HG02678 (cell line): ENCODE measurements at regions not wholly inside any gene's neighbourhood (a gene's known extent, or its start where the extent isn't known, plus 50 kb on each side); places are given as distances from the start of the nearest gene placed in this dataset.
"Not testable (repeated sequence)": the region's sequence is repeated elsewhere in the genome, so short reads cannot be mapped to it uniquely, and the experiment has no call there.

ENCODE experiments used
- ATAC-seq: cut with Tn5 transposase; IDR thresholded peaks from one replicate; pipeline ENCODE4 v1.9.1; 2021; ENCODE audit warnings: mild to moderate bottlenecking, moderate library complexity; ENCODE audit not compliant: unreplicated experiment

- no peak for ATAC-seq
Observed at GRCh38 chr3:87796843-87797185, 262.0 kb downstream of the CGGBP1 start.

- ATAC-seq = no peak
Observed at GRCh38 chr3:87796137-87796842, 262.5 kb downstream of the CGGBP1 start.

GRCh38 chr3:87795701-87796100 lies 263.1 kb downstream of the CGGBP1 start:
- ATAC-seq = no peak

GRCh38 chr3:87793337-87793877 lies 265.4 kb downstream of the CGGBP1 start:
- no peak for ATAC-seq

- no peak for ATAC-seq
Observed at GRCh38 chr3:87792534-87793336, 266.1 kb downstream of the CGGBP1 start, which contains the start of gene HTR1F. HTR1F (plus strand) TSS chr3:87792706.

- ATAC-seq = no peak
Observed at GRCh38 chr3:87792198-87792533, 266.6 kb downstream of the CGGBP1 start.

GRCh38 chr3:87791248-87792027 lies 267.4 kb downstream of the CGGBP1 start:
- ATAC-seq = no peak

GRCh38 chr3:87789049-87789448 lies 269.8 kb downstream of the CGGBP1 start:
- ATAC-seq = not testable (repeated sequence)

GRCh38 chr3:87788516-87788915 lies 270.3 kb downstream of the CGGBP1 start:
- ATAC-seq = no peak

GRCh38 chr3:87780811-87781210 lies 278.0 kb downstream of the CGGBP1 start:
- no peak for ATAC-seq

GRCh38 chr3:87778876-87779275 lies 279.9 kb downstream of the CGGBP1 start:
- ATAC-seq = no peak

GRCh38 chr3:87771337-87772192 lies 287.2 kb downstream of the CGGBP1 start:
- ATAC-seq = peak; percentile 98

- ATAC-seq = no peak
Observed at GRCh38 chr3:87766721-87767120, 292.1 kb downstream of the CGGBP1 start.

- no peak for ATAC-seq
Observed at GRCh38 chr3:87765256-87765655, 293.5 kb downstream of the CGGBP1 start.

- ATAC-seq = no peak
Observed at GRCh38 chr3:87761795-87762194, 297.0 kb downstream of the CGGBP1 start.

GRCh38 chr3:87761341-87761740 lies 297.5 kb downstream of the CGGBP1 start:
- no peak for ATAC-seq

- no peak for ATAC-seq
Observed at GRCh38 chr3:87756616-87757015, 302.2 kb downstream of the CGGBP1 start.

GRCh38 chr3:87755852-87756251 lies 303.0 kb downstream of the CGGBP1 start:
- no peak for ATAC-seq

- no peak for ATAC-seq
Observed at GRCh38 chr3:87742250-87742649, 316.6 kb downstream of the CGGBP1 start.

- not testable (repeated sequence) for ATAC-seq
Observed at GRCh38 chr3:87740894-87741293, 317.9 kb downstream of the CGGBP1 start.
